Spleen (tissue), 7 donors: ENCODE measurements at regions not wholly inside any gene's neighbourhood (a gene's known extent, or its start where the extent isn't known, plus 50 kb on each side); places are given as distances from the start of the nearest gene placed in this dataset.

ENCODE experiments used
- POLR2AphosphoS5 ChIP-seq, 3 donors: sonication (generic); formaldehyde crosslinking; IDR thresholded peaks; one replicate each; pipeline ENCODE4 v1.5.1; 2017; ENCODE audit warnings: antibody characterized with exemption in 3 of 3
- TF ChIP-seq, protein P1 (sequence below), 11 experiments: fragments of 200-600 bp in 7 of 11; fragments of 450-650 bp in 4 of 11; sonication (generic) in 4 of 11; IDR thresholded peaks in 8 of 11; conservative IDR thresholded peaks in 3 of 11; 1 replicate in 7 of 11; 2 replicates in 4 of 11; pipeline versions ENCODE4 v1.4.0 to v1.8.0; 2016 to 2021; ENCODE audit warnings: antibody characterized with exemption in 11 of 11, inconsistent platforms in 4 of 11, mild to moderate bottlenecking in 1 of 11
- donor health status: DM: no; HTN: no; CAD: no; lungs with moderate emphysema.
- donor health status: DM: no; HTN: no; CAD: no.
- donor health status: DM: no; HTN: no; CAD: no.

DNA sequence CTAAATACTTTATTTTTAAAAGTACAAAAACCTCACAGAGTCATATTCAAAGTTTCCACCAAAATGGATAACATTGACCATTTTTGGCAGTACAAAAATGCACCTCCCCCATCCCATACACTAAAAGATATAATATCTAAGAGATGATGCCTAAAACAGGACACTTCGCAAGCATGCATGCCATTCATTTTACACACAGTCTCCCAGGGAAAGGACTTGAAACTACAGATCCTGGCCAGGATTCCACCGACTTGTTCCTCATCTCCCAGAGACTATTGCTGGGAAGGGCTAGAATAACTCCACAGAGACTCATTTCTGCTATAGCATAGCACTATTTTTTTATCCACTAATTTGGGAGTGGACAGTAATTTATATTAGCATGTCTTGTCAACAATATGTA is 81.7 kb downstream of the MTNR1B start:
- TF ChIP-seq, protein P1, sequence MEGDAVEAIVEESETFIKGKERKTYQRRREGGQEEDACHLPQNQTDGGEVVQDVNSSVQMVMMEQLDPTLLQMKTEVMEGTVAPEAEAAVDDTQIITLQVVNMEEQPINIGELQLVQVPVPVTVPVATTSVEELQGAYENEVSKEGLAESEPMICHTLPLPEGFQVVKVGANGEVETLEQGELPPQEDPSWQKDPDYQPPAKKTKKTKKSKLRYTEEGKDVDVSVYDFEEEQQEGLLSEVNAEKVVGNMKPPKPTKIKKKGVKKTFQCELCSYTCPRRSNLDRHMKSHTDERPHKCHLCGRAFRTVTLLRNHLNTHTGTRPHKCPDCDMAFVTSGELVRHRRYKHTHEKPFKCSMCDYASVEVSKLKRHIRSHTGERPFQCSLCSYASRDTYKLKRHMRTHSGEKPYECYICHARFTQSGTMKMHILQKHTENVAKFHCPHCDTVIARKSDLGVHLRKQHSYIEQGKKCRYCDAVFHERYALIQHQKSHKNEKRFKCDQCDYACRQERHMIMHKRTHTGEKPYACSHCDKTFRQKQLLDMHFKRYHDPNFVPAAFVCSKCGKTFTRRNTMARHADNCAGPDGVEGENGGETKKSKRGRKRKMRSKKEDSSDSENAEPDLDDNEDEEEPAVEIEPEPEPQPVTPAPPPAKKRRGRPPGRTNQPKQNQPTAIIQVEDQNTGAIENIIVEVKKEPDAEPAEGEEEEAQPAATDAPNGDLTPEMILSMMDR (IDR thresholded peaks at IDR 0.05 in 8 of 11, conservative IDR thresholded peaks at IDR 0.05 in 3 of 11), result no peak
- TF ChIP-seq POLR2AphosphoS5 (IDR thresholded peaks at IDR 0.05), result no peak
